Uterus (tissue), 2 donors: ENCODE measurements at regions not wholly inside any gene's neighbourhood (a gene's known extent, or its start where the extent isn't known, plus 50 kb on each side); places are given as distances from the start of the nearest gene placed in this dataset.

Source experiments
- POLR2A ChIP-seq, 2 donors: fragments of 450-650 bp; IDR thresholded peaks; one replicate each; pipeline ENCODE4 v1.6.1; 2016; ENCODE audit warnings: antibody characterized with exemption in 2 of 2, mild to moderate bottlenecking in 1 of 2, moderate library complexity in 1 of 2
- TF ChIP-seq, protein P1 (sequence below), 4 experiments: fragments of 200-600 bp in 2 of 4; fragments of 450-650 bp in 2 of 4; sonication (generic) in 2 of 4; IDR thresholded peaks; one replicate each; pipeline ENCODE4 v1.5.1; 2016 to 2019; ENCODE audit warnings: antibody characterized with exemption in 4 of 4, mild to moderate bottlenecking in 2 of 4, moderate library complexity in 1 of 4

DNA sequence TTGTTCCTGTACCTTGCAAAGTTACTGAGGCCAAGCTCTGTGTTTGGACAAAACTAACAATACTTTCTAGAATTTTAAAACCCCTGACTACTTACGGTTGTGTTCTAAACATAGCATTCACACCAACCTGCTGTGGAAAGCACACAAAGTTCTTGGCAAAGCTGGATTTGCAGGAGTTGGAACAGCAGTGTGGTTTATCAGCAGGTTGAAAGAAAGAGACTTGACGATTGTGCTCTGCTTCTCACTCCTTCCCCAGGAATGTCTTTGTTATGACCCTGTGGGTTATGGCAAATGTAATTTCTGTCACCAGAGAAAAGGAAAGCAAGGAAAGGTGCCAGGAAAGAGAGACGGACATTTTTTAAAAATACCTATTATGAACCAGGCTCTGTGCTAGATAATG, 165.5 kb upstream of the TGFBR2 start:
- TF ChIP-seq POLR2A (IDR thresholded peaks at IDR 0.05), result no peak
- TF ChIP-seq, protein P1, sequence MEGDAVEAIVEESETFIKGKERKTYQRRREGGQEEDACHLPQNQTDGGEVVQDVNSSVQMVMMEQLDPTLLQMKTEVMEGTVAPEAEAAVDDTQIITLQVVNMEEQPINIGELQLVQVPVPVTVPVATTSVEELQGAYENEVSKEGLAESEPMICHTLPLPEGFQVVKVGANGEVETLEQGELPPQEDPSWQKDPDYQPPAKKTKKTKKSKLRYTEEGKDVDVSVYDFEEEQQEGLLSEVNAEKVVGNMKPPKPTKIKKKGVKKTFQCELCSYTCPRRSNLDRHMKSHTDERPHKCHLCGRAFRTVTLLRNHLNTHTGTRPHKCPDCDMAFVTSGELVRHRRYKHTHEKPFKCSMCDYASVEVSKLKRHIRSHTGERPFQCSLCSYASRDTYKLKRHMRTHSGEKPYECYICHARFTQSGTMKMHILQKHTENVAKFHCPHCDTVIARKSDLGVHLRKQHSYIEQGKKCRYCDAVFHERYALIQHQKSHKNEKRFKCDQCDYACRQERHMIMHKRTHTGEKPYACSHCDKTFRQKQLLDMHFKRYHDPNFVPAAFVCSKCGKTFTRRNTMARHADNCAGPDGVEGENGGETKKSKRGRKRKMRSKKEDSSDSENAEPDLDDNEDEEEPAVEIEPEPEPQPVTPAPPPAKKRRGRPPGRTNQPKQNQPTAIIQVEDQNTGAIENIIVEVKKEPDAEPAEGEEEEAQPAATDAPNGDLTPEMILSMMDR (IDR thresholded peaks at IDR 0.05), result no peak
